Skin epidermis (tissue), 12 donors: ENCODE measurements at regions not wholly inside any gene's neighbourhood (a gene's known extent, or its start where the extent isn't known, plus 50 kb on each side); places are given as distances from the start of the nearest gene placed in this dataset.
"Not testable (repeated sequence)": the region's sequence is repeated elsewhere in the genome, so short reads cannot be mapped to it uniquely, and the experiment has no call there.

Source experiments
- H3K27ac ChIP-seq, 21 experiments: fragments of 200-600 bp; sonication (generic) in 11 of 21; one replicate each; pipeline ENCODE4 v1.5.0; 2020; ENCODE audit warnings: mild to moderate bottlenecking in 3 of 21, inconsistent platforms in 2 of 21, moderate library complexity in 2 of 21
- H3K4me3 ChIP-seq, 7 experiments: fragments of 200-600 bp; sonication (generic) in 2 of 7; one replicate each; pipeline ENCODE4 v1.5.0; 2020; ENCODE audit warnings: inconsistent platforms in 2 of 7, mild to moderate bottlenecking in 2 of 7, moderate library complexity in 1 of 7

- H3K4me3 ChIP-seq: no peak overlapping the region
- H3K27ac ChIP-seq: no peak overlapping the region
Observed at GRCh38 chrX:140343226-140343868, 161.5 kb downstream of the SOX3 start.

- Histone ChIP-seq H3K27ac (no peak overlapping the region), H3K4me3 (no peak overlapping the region)
Observed at GRCh38 chrX:140342410-140342809, 162.5 kb downstream of the SOX3 start.

- Histone ChIP-seq H3K27ac (no peak overlapping the region), H3K4me3 (no peak overlapping the region)
Observed at GRCh38 chrX:140337263-140337662, 167.6 kb downstream of the SOX3 start.

- Histone ChIP-seq H3K27ac (no peak overlapping the region), H3K4me3 (no peak overlapping the region)
Observed at GRCh38 chrX:140318296-140318695, 186.6 kb downstream of the SOX3 start.

GRCh38 chrX:140317462-140317861 is 187.4 kb downstream of the SOX3 start:
- H3K4me3 ChIP-seq: no peak overlapping the region
- H3K27ac ChIP-seq: no peak overlapping the region

- Histone ChIP-seq H3K4me3 (no peak overlapping the region), H3K27ac (no peak overlapping the region)
Observed at GRCh38 chrX:140298960-140299825, 205.7 kb downstream of the SOX3 start.

- no peak overlapping the region for H3K27ac ChIP-seq
- no peak overlapping the region for H3K4me3 ChIP-seq
Observed at GRCh38 chrX:140297273-140297672, 207.6 kb downstream of the SOX3 start.

- H3K27ac ChIP-seq: no peak overlapping the region
- H3K4me3 ChIP-seq: no peak overlapping the region
Observed at GRCh38 chrX:140292961-140293360, 211.9 kb downstream of the SOX3 start.

GRCh38 chrX:140292188-140292587 is 212.7 kb downstream of the SOX3 start:
- Histone ChIP-seq H3K4me3 (no peak overlapping the region), H3K27ac (no peak overlapping the region)

GRCh38 chrX:140274811-140275525 is 229.9 kb downstream of the SOX3 start:
- Histone ChIP-seq H3K27ac (no peak overlapping the region), H3K4me3 (no peak overlapping the region)

- H3K4me3 ChIP-seq: no peak overlapping the region
Observed at GRCh38 chrX:140273921-140274320, 230.9 kb downstream of the SOX3 start.

GRCh38 chrX:140250391-140250790 is 254.5 kb downstream of the SOX3 start:
- Histone ChIP-seq H3K27ac (no peak overlapping the region), H3K4me3 (no peak overlapping the region)

More at GRCh38 chrX:140273921-140274320, 230.9 kb downstream of the SOX3 start:
- no peak overlapping the region for H3K27ac ChIP-seq

- Histone ChIP-seq H3K4me3 (no peak overlapping the region), H3K27ac (no peak overlapping the region)
Observed at GRCh38 chrX:140249088-140249487, 255.8 kb downstream of the SOX3 start.

GRCh38 chrX:140229191-140229590 is 263.9 kb upstream of the CXorf66 start:
- no peak overlapping the region for H3K4me3 ChIP-seq
- no peak overlapping the region for H3K27ac ChIP-seq

- H3K27ac ChIP-seq: not testable (repeated sequence)
Observed at GRCh38 chrX:140226037-140226436, 260.7 kb upstream of the CXorf66 start.

GRCh38 chrX:140215894-140216293 is 250.6 kb upstream of the CXorf66 start:
- not testable (repeated sequence) for H3K27ac ChIP-seq, H3K4me3 ChIP-seq

More at GRCh38 chrX:140226037-140226436, 260.7 kb upstream of the CXorf66 start:
- H3K4me3 ChIP-seq: not testable (repeated sequence)

- H3K4me3 ChIP-seq, H3K27ac ChIP-seq: not testable (repeated sequence)
Observed at GRCh38 chrX:140214518-140214917, 249.2 kb upstream of the CXorf66 start.

- no peak overlapping the region for H3K4me3 ChIP-seq
- H3K27ac ChIP-seq: no peak overlapping the region
Observed at GRCh38 chrX:140206657-140207056, 241.3 kb upstream of the CXorf66 start.

GRCh38 chrX:140190441-140191108 is 225.3 kb upstream of the CXorf66 start:
- Histone ChIP-seq H3K4me3 (no peak overlapping the region), H3K27ac (no peak overlapping the region)

- Histone ChIP-seq H3K4me3 (no peak overlapping the region), H3K27ac (no peak overlapping the region)
Observed at GRCh38 chrX:140180585-140180984, 215.3 kb upstream of the CXorf66 start.
